ENCODE measurements at regions not wholly inside any gene's neighbourhood (a gene's known extent, or its start where the extent isn't known, plus 50 kb on each side); places are given as distances from the start of the nearest gene placed in this dataset.

DNA sequence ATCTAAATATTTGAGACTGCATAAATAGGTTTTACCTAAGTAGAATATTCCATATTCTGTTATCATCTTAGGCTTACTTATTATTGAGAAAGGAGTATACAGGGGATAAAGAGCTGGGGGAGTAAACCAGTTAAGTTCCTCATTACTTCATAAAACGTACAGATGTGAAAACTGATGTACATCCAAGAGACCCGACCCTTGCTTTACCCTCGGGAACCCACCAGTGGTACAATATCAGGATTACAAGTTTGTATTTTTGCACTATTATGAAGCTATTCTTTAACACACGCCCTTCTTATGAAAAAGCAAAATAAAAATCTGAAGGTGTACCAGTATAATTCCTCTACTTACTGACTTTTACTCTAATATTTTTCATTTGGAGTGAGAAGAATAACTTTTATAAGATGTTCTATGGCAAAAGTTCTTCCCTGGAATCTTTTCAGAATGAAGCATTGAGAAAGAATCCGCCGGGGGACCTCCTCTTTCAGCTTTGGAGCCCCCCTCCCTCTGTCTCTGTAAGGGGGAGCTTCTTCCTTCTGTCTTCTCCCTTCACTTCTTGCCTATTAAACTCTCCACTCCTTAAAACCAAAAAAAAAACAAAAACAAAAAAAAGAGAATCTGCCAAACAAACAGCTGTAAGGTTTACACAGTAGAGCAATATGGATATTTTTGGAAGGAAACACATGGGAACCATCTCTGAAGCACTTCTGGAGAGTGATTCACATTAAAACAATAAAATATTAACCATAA is 550.0 kb downstream of the TNS3 start:
- H3K27me3 ChIP-seq: no peaks in the 10 kb centered on the region
- DNase-seq: peak in 2 of 4 donors; percentile 76 to 83
- TF ChIP-seq, protein P1, sequence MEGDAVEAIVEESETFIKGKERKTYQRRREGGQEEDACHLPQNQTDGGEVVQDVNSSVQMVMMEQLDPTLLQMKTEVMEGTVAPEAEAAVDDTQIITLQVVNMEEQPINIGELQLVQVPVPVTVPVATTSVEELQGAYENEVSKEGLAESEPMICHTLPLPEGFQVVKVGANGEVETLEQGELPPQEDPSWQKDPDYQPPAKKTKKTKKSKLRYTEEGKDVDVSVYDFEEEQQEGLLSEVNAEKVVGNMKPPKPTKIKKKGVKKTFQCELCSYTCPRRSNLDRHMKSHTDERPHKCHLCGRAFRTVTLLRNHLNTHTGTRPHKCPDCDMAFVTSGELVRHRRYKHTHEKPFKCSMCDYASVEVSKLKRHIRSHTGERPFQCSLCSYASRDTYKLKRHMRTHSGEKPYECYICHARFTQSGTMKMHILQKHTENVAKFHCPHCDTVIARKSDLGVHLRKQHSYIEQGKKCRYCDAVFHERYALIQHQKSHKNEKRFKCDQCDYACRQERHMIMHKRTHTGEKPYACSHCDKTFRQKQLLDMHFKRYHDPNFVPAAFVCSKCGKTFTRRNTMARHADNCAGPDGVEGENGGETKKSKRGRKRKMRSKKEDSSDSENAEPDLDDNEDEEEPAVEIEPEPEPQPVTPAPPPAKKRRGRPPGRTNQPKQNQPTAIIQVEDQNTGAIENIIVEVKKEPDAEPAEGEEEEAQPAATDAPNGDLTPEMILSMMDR (IDR thresholded peaks at IDR 0.05): no peak
- no peaks in the 10 kb centered on the region for H3K36me3 ChIP-seq
- H3K4me3 ChIP-seq: no peak overlapping the region
- no peak overlapping the region for H3K27ac ChIP-seq
- H3K4me1 ChIP-seq: no peaks in the 10 kb centered on the region
- intact Hi-C loops (cut with DNase I): no loop called here
- ATAC-seq: peak; percentile 23
- no peaks in the 10 kb centered on the region for H3K9me3 ChIP-seq

GRCh38 chr7:47028284-47028683 is 553.6 kb downstream of the TNS3 start:
- no peak for ATAC-seq
- intact Hi-C loops (cut with DNase I): no loop called here
- DNase-seq: no peak
- Histone ChIP-seq H3K27me3 (no peaks in the 10 kb centered on the region), H3K27ac (no peak overlapping the region), H3K4me1 (no peaks in the 10 kb centered on the region), H3K4me3 (no peak overlapping the region), H3K9me3 (no peaks in the 10 kb centered on the region), H3K36me3 (no peaks in the 10 kb centered on the region)
- TF ChIP-seq, protein P1 (IDR thresholded peaks at IDR 0.05): no peak

DNA sequence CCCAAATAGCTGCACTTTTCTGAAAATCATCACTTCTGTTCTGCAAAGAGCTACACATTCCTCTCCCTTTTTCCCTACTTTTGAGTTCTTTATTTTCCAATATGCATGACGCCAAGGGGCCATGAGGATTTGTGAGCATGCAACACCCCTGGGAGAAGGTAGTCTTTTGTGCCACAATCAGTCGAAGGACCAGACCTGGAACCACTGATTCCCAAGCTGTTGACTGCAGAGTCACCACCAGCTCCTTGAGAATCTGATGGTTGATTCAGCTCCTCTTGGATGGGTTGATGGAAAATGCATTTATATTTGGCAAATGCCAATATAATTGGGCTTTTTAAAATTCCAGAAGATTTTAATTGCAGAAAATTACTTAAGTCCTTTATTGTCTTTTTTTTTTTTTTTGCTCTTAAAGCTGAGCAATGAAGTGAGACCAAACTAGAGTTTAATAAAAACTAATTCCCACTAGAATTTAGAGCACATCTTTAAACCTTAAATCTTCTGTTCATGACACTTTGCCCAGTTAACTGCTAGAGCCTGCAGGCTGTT is 554.1 kb downstream of the TNS3 start:
- H3K4me1 ChIP-seq: no peaks in the 10 kb centered on the region
- H3K27me3 ChIP-seq: no peaks in the 10 kb centered on the region
- TF ChIP-seq, protein P1 (IDR thresholded peaks at IDR 0.05): no peak
- no peak overlapping the region for H3K4me3 ChIP-seq
- H3K36me3 ChIP-seq: no peaks in the 10 kb centered on the region
- H3K9me3 ChIP-seq: no peaks in the 10 kb centered on the region
- ATAC-seq: no peak
- intact Hi-C loops (cut with DNase I): no loop called here
- DNase-seq: no peak
- no peak overlapping the region for H3K27ac ChIP-seq

GRCh38 chr7:47026780-47027361 is 555.0 kb downstream of the TNS3 start:
- ATAC-seq: no peak
- Histone ChIP-seq H3K27me3 (no peaks in the 10 kb centered on the region), H3K4me1 (no peaks in the 10 kb centered on the region), H3K9me3 (no peaks in the 10 kb centered on the region), H3K4me3 (no peak overlapping the region), H3K36me3 (no peaks in the 10 kb centered on the region), H3K27ac (no peak overlapping the region)
- intact Hi-C loops (cut with DNase I): no loop called here
- DNase-seq: no peak
- TF ChIP-seq, protein P1 (IDR thresholded peaks at IDR 0.05): no peak

GRCh38 chr7:47024991-47025390 is 556.9 kb downstream of the TNS3 start:
- ATAC-seq (no peak), DNase-seq (no peak)
- Histone ChIP-seq H3K9me3 (no peaks in the 10 kb centered on the region), H3K27me3 (no peaks in the 10 kb centered on the region), H3K4me3 (no peak overlapping the region), H3K27ac (no peak overlapping the region), H3K4me1 (no peaks in the 10 kb centered on the region), H3K36me3 (no peaks in the 10 kb centered on the region)
- TF ChIP-seq, protein P1 (IDR thresholded peaks at IDR 0.05): no peak
- intact Hi-C loops (cut with DNase I): no loop called here

Measured in left lung (tissue), 4 donors.